ENCODE measurements at regions not wholly inside any gene's neighbourhood (a gene's known extent, or its start where the extent isn't known, plus 50 kb on each side); places are given as distances from the start of the nearest gene placed in this dataset.
"Not testable (repeated sequence)": the region's sequence is repeated elsewhere in the genome, so short reads cannot be mapped to it uniquely, and the experiment has no call there.

- no peaks in the 10 kb centered on the region for H3K36me3 Mint-ChIP-seq (ENCODE audit: low read depth)
- H3K4me3 Mint-ChIP-seq = no peak overlapping the region
- intact Hi-C loops (cut with micrococcal nuclease) = loop anchor here (10.0 kb wide), 1 partner anchor 188 kb away; no protein-coding TSS in a partner anchor
- no peak overlapping the region for H3K27ac Mint-ChIP-seq
- H3K27me3 Mint-ChIP-seq = peaks cover 38% of the 10 kb centered on the region
- H3K9me3 Mint-ChIP-seq = no peaks in the 10 kb centered on the region
- H3K4me1 Mint-ChIP-seq (ENCODE audit: low read depth) = peaks cover 23% of the 10 kb centered on the region
Observed at GRCh38 chr6:47416396-47417345, 60.9 kb upstream of the CD2AP start.

GRCh38 chr6:47419621-47420020 lies 58.0 kb upstream of the CD2AP start:
- Mint-ChIP-seq H3K36me3 (ENCODE audit: low read depth) (no peaks in the 10 kb centered on the region), H3K4me1 (ENCODE audit: low read depth) (peaks cover 12% of the 10 kb centered on the region), H3K27me3 (peaks cover 46% of the 10 kb centered on the region), H3K27ac (no peak overlapping the region), H3K9me3 (no peaks in the 10 kb centered on the region), H3K4me3 (no peak overlapping the region)
- intact Hi-C loops (cut with micrococcal nuclease) = loop anchor here (10.0 kb wide), 1 partner anchor 185 kb away; no protein-coding TSS in a partner anchor

DNA sequence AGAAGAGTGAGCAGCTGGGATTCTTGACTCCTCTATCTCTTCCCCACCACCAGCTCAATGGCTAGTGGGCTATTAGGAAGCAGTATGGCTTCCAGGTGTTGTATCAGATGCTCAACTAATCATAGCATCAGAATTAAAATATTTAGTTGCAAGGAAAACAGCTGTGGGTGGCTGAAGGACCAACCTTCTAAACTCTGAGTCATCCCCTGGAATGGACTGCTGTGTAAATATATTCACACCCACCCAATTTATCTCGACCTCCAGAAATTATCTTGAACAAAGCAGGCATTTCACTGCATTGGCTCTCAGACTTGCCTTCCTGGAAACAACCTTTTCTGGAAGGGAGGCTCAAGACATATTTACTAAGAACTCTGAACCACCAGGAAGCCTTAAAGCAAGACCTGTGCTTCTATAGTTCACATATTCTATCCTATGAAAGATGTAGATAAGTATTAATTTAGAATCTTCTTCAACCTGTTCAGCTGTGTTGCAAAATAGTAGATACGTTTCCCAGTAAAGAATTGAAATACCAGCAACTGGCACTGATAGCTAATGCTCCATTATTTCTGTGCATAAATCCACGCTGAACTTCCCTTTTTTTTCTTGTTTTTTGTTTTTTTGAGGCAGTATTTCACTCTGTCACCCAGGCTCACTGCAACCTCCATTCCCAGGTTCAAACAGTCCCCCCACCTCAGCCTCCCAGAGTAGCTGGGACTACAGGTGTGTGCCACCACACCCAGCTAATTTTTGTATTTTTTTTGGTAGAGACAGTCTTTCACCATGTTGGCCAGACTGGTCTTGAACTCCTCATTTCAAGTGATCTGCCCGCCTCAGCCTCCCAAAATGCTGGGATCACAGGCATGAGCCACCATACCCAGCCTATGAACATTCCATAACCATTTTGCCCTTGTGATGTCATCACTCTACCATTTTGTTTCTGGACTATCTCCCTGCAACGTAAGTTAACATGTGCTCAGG lies 56.9 kb upstream of the CD2AP start:
- peaks cover 5% of the 10 kb centered on the region for H3K4me1 Mint-ChIP-seq (ENCODE audit: low read depth)
- H3K36me3 Mint-ChIP-seq (ENCODE audit: low read depth) = no peaks in the 10 kb centered on the region
- H3K27me3 Mint-ChIP-seq = peaks cover 57% of the 10 kb centered on the region
- no peak overlapping the region for H3K4me3 Mint-ChIP-seq
- H3K27ac Mint-ChIP-seq = no peak overlapping the region
- no peaks in the 10 kb centered on the region for H3K9me3 Mint-ChIP-seq
- intact Hi-C loops (cut with micrococcal nuclease) = no loop called here

DNA sequence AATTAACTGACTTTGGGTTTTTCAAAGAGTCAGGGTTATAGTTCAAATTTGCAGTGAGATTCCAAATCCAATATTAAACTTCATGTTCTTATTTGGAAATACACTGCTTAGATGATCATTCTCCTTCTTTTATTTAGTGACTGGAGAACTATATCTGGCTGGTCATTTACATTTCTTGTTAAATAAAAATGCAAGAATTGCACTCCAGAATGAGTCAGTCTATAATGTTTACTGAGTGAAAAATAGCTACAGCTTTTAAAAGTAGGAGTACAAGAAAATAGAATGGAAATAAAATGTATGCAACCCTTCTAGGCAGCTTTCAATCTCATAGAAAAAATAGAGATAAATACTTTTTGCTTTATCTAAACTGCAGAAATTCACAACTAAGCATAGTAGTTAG lies 54.5 kb upstream of the CD2AP start:
- intact Hi-C loops (cut with micrococcal nuclease) = no loop called here
- H3K4me1 Mint-ChIP-seq (ENCODE audit: low read depth) = peaks cover 5% of the 10 kb centered on the region

DNA sequence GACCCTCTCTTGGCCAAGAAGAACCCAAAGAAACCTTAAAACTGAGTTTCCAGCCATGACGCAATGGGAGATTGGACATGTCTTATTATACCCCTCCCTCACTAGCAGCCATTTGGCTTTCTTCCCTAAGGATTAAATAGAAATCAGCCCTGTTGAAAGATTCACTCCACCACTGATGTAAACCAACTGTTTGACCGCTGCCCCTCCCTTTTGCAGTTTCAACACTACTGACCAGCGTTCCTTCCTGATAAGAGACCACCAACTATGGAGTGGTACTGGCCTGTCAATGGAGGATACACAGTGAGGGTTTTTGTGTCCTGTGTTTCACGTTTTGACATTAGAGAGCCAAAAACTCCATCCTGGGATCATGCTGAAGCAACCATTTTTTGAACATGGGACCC lies 53.2 kb upstream of the CD2AP start:
- intact Hi-C loops (cut with micrococcal nuclease) = no loop called here
- Mint-ChIP-seq H3K9me3 (peaks cover 25% of the 10 kb centered on the region), H3K36me3 (ENCODE audit: low read depth) (peaks cover 5% of the 10 kb centered on the region), H3K4me1 (ENCODE audit: low read depth) (peaks cover 5% of the 10 kb centered on the region), H3K27ac (no peak overlapping the region), H3K4me3 (no peak overlapping the region), H3K27me3 (peaks cover 68% of the 10 kb centered on the region)

More for the DNA sequence above, 54.5 kb upstream of the CD2AP start:
- H3K27me3 Mint-ChIP-seq = peaks cover 63% of the 10 kb centered on the region
- H3K4me3 Mint-ChIP-seq = no peak overlapping the region
- H3K36me3 Mint-ChIP-seq (ENCODE audit: low read depth) = no peaks in the 10 kb centered on the region
- H3K27ac Mint-ChIP-seq = no peak overlapping the region
- H3K9me3 Mint-ChIP-seq = peaks cover 11% of the 10 kb centered on the region

GRCh38 chr6:47425724-47426123 lies 51.9 kb upstream of the CD2AP start:
- peaks cover 65% of the 10 kb centered on the region for H3K27me3 Mint-ChIP-seq
- H3K27ac Mint-ChIP-seq; H3K4me1 Mint-ChIP-seq (ENCODE audit: low read depth); H3K4me3 Mint-ChIP-seq; intact Hi-C loops (cut with micrococcal nuclease): not testable (repeated sequence)
- peaks cover 36% of the 10 kb centered on the region for H3K9me3 Mint-ChIP-seq
- H3K36me3 Mint-ChIP-seq (ENCODE audit: low read depth) = peaks cover 13% of the 10 kb centered on the region

DNA sequence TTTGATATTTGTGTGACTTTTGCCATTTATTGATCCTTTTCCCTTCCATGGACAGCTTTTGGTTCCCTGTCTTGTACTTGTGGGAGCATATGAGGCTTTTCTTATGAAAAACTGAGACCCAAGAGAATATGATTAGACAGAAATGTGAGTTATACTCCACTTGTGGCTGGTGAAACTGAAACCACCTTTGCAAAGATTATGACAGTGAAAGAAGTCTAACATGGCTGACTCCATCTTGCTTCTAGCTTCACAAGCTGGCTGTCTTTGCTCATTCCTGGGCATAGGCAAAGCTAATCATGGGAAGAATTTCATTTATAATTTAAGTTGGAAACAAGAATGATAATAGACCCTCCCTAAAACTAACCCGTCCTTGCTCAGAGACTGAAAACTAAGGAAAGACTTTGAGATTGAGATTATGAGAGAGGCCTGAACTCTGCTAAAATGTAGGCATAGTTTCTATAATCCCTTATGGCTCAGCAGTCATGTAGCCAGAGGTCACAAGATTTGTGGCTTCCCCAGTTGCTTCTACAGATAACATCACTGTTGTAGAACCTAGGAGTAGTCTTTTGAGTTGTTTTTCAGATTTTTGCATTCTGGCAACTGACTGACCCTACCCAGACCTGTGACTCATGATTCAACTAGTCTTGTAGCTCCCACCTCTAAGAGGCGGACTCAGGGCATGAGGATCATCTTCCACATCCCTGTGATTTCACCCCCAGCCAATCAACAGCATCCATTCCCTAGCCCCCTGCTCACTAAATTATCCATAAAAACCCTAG lies 50.9 kb upstream of the CD2AP start:
- Mint-ChIP-seq H3K36me3 (ENCODE audit: low read depth) (peaks cover 22% of the 10 kb centered on the region), H3K9me3 (peaks cover 46% of the 10 kb centered on the region), H3K4me3 (no peak overlapping the region)

DNA sequence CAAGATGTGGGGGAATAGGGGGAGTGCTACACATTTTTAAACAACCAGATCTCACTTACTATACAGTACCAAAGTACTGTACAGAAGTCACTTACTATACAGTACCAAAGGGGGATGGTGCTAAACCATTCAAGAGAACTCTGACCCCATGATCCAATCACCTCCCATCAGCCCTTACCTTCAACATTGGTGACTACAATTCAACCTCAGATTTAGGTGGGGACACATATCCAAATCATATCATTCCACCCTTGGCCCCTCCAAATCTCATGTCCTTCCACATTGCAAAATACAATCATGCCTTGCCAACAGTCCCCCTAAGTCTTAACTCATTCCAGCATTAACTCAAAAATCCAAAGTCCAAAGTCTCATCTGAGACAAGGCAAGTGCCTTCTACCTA lies 49.9 kb upstream of the CD2AP start:
- Mint-ChIP-seq H3K4me3 (no peak overlapping the region), H3K9me3 (peaks cover 47% of the 10 kb centered on the region), H3K27me3 (peaks cover 68% of the 10 kb centered on the region), H3K27ac (no peak overlapping the region), H3K36me3 (ENCODE audit: low read depth) (peaks cover 22% of the 10 kb centered on the region), H3K4me1 (ENCODE audit: low read depth) (no peaks in the 10 kb centered on the region)
- intact Hi-C loops (cut with micrococcal nuclease) = no loop called here

More for the DNA sequence above, 50.9 kb upstream of the CD2AP start:
- Mint-ChIP-seq H3K27me3 (peaks cover 71% of the 10 kb centered on the region), H3K27ac (no peak overlapping the region), H3K4me1 (ENCODE audit: low read depth) (no peaks in the 10 kb centered on the region)
- intact Hi-C loops (cut with micrococcal nuclease) = no loop called here

Measured in dendritic cell treated with granulocyte-macrophage colony-stimulating factor and Interleukin-4, amounts not matched to agents 40 ng/mL and 50 ng/mL, for 4 days (primary cell).